B cell (primary cell): ENCODE measurements at regions not wholly inside any gene's neighbourhood (a gene's known extent, or its start where the extent isn't known, plus 50 kb on each side); places are given as distances from the start of the nearest gene placed in this dataset.

Experiments
- ATAC-seq: fragments of 200-7000 bp; cut with Tn5 transposase; one replicate; pipeline ENCODE4 v1.10.0; 2021; ENCODE audit warnings: low read depth, mild to moderate bottlenecking, moderate number of reproducible peaks, moderate library complexity
- CTCF ChIA-PET: fragments of 350-600 bp; sonication (Branson Sonifier 250); formaldehyde crosslinking; loops from one replicate; lab custom pipeline; 2021; ENCODE audit warnings: antibody characterized with exemption, inconsistent platforms; lab: Charles Lee
- POLR2A ChIA-PET: fragments of 350-600 bp; sonication (Branson Sonifier 250); formaldehyde crosslinking; loops from one replicate; lab custom pipeline; 2021; ENCODE audit warnings: antibody characterized with exemption; lab: Charles Lee
- DNase-seq: peaks from one replicate; pipeline ENCODE4 v3.0.0; 2013
- H2AFZ ChIP-seq: 2 replicates; pipeline ENCODE4 v1.6.1; 2012; ENCODE audit warnings: mild to moderate bottlenecking, low read depth, low read length; ENCODE audit not compliant: insufficient read depth, poor library complexity, severe bottlenecking
- H3K27ac ChIP-seq, 2 donors: 1 replicate in 1 of 2; 2 replicates in 1 of 2; pipeline ENCODE4 v1.5.1; 2012 to 2013; ENCODE audit warnings: low read length in 2 of 2, mild to moderate bottlenecking in 2 of 2, moderate library complexity in 1 of 2
- H3K27me3 ChIP-seq, 4 experiments: fragments of 200-600 bp in 1 of 4; sonication (generic) in 1 of 4; replicated peaks in 1 of 4; 1 replicate in 2 of 4; 2 replicates in 2 of 4; pipeline versions ENCODE4 v1.6.1 to v1.7.0; 2013 to 2016; ENCODE audit warnings: low read length in 3 of 4, mild to moderate bottlenecking in 2 of 4, mixed read lengths in 1 of 4, moderate library complexity in 1 of 4; ENCODE audit not compliant: insufficient read depth in 4 of 4, control insufficient read depth in 3 of 4; ENCODE audit errors: control extremely low read depth in 1 of 4
- H3K36me3 ChIP-seq, 2 experiments: replicated peaks in 1 of 2; 1 replicate in 1 of 2; 2 replicates in 1 of 2; pipeline versions ENCODE4 v1.6.1 to v1.7.1; 2013; ENCODE audit warnings: low read length in 1 of 2; ENCODE audit not compliant: insufficient read depth in 2 of 2, control insufficient read depth in 1 of 2; ENCODE audit errors: control extremely low read depth in 1 of 2, extremely low read depth in 1 of 2
- H3K4me1 ChIP-seq, 2 donors: fragments of 200-600 bp in 1 of 2; sonication (generic) in 1 of 2; 1 replicate in 1 of 2; 2 replicates in 1 of 2; pipeline versions ENCODE4 v1.5.1 to v1.6.1; 2013 to 2017; ENCODE audit warnings: low read length in 2 of 2; ENCODE audit not compliant: control insufficient read depth in 2 of 2, insufficient read depth in 2 of 2
- H3K4me2 ChIP-seq: replicated peaks from 2 replicates; pipeline ENCODE3; 2012; ENCODE audit warnings: mild to moderate bottlenecking, low read depth, low read length; ENCODE audit not compliant: poor library complexity, severe bottlenecking
- H3K4me3 ChIP-seq, 5 experiments: fragments of 200-600 bp in 1 of 5; sonication (generic) in 1 of 5; 1 replicate in 3 of 5; 2 replicates in 2 of 5; pipeline versions ENCODE4 v1.5.1 to v1.7.0; 2011 to 2016; ENCODE audit warnings: low read length in 4 of 5, mild to moderate bottlenecking in 4 of 5, low read depth in 2 of 5, control low read depth in 1 of 5, moderate library complexity in 1 of 5; ENCODE audit not compliant: insufficient read depth in 1 of 5; ENCODE audit errors: control extremely low read depth in 1 of 5, extremely low read depth in 1 of 5
- H3K79me2 ChIP-seq: fragments of 200-600 bp; sonication (generic); one replicate; pipeline ENCODE4 v1.6.0; 2016; ENCODE audit warnings: low read length; ENCODE audit not compliant: control insufficient read depth, insufficient read depth
- H3K9ac ChIP-seq: fragments of 200-600 bp; sonication (generic); 2 replicates; pipeline ENCODE4 v1.6.1; 2017; ENCODE audit warnings: mild to moderate bottlenecking, low read length, moderate library complexity
- H3K9me3 ChIP-seq, 3 donors: one replicate each; pipeline versions ENCODE4 v1.6.1 to v1.7.1; 2013; ENCODE audit warnings: low read length in 2 of 3; ENCODE audit not compliant: control insufficient read depth in 2 of 3, insufficient read depth in 1 of 3; ENCODE audit errors: control extremely low read depth in 1 of 3
- H4K20me1 ChIP-seq: 2 replicates; pipeline ENCODE4 v1.6.0; 2012; ENCODE audit warnings: mild to moderate bottlenecking, low read length; ENCODE audit not compliant: insufficient read depth, control insufficient read depth, poor library complexity, severe bottlenecking
- H3K27ac Mint-ChIP-seq: one replicate; pipeline ENCODE4 v1.8.0; 2021; ENCODE audit warnings: mixed read lengths
- H3K27me3 Mint-ChIP-seq: one replicate; pipeline ENCODE4 v1.8.0; 2021; ENCODE audit warnings: mixed read lengths
- H3K4me1 Mint-ChIP-seq: one replicate; pipeline ENCODE4 v1.8.0; 2021; ENCODE audit warnings: mixed read lengths
- H3K4me3 Mint-ChIP-seq: one replicate; pipeline ENCODE4 v1.8.0; 2021; ENCODE audit warnings: mixed read lengths
- H3K9me3 Mint-ChIP-seq: one replicate; pipeline ENCODE4 v1.8.0; 2022; ENCODE audit warnings: mixed read lengths; ENCODE audit not compliant: insufficient read depth
- EZH2 ChIP-seq: IDR thresholded peaks from 2 replicates; pipeline ENCODE4 v1.6.1; 2012; ENCODE audit warnings: borderline replicate concordance, low read depth, mild to moderate bottlenecking, moderate library complexity, low read length; ENCODE audit not compliant: insufficient read depth, poor library complexity, severe bottlenecking
- WGBS: methylation state at CpG from one replicate; pipeline ENCODE4 v1.1.5; 2013; ENCODE audit warnings: missing lambda C conversion rate; ENCODE audit not compliant: insufficient coverage; 5-methylcytosine and 5-hydroxymethylcytosine counted together
- intact Hi-C: fragments of 100-400 bp; cut with micrococcal nuclease; formaldehyde crosslinking; loops from one replicate; pipeline ENCODE4 v1.10.0; 2022
- TF ChIP-seq, protein P1 (sequence below): fragments of 200-600 bp; IDR thresholded peaks from one replicate; pipeline ENCODE4 v1.8.0; 2022; ENCODE audit warnings: antibody characterized with exemption, mild to moderate bottlenecking

DNA sequence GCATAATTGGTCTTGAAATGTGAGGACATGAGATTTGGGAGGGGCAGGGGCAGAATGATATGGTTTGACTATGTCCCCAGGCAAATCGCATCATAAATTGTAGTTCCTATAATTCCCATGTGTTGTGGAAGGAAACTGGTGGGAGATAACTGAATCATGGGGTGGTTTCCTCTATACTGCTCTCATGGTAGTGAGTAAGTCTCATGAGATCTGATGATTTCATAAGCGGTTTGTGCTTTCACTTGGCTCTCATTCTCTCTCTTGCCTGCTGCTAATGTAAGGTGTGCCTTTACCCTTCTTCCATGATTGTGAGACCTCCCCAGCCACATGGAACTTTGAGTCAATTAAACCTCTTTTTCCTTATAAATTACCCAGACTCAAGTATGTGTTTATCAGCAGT lies 2595.9 kb downstream of the PCDH7 start:
- DNase-seq (no peak), ATAC-seq (no peak)
- Histone ChIP-seq H3K4me2 (no peak overlapping the region), H2AFZ (no peak overlapping the region), H3K9me3 (peaks cover 0 to 16% (median 0%) of the 10 kb centered on the region in 3 donors), H3K27me3 (no peaks in the 10 kb centered on the region), H4K20me1 (no peaks in the 10 kb centered on the region), H3K36me3 (no peaks in the 10 kb centered on the region), H3K4me1 (no peaks in the 10 kb centered on the region), H3K27ac (no peak overlapping the region), H3K9ac (no peak overlapping the region), H3K79me2 (no peaks in the 10 kb centered on the region), H3K4me3 (no peak overlapping the region)
- H3K27ac Mint-ChIP-seq = no peak overlapping the region
- ChIA-PET CTCF (no interaction called here), POLR2A (no interaction called here)
- no peak for TF ChIP-seq EZH2
- TF ChIP-seq, protein P1, sequence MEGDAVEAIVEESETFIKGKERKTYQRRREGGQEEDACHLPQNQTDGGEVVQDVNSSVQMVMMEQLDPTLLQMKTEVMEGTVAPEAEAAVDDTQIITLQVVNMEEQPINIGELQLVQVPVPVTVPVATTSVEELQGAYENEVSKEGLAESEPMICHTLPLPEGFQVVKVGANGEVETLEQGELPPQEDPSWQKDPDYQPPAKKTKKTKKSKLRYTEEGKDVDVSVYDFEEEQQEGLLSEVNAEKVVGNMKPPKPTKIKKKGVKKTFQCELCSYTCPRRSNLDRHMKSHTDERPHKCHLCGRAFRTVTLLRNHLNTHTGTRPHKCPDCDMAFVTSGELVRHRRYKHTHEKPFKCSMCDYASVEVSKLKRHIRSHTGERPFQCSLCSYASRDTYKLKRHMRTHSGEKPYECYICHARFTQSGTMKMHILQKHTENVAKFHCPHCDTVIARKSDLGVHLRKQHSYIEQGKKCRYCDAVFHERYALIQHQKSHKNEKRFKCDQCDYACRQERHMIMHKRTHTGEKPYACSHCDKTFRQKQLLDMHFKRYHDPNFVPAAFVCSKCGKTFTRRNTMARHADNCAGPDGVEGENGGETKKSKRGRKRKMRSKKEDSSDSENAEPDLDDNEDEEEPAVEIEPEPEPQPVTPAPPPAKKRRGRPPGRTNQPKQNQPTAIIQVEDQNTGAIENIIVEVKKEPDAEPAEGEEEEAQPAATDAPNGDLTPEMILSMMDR = no peak
- no peaks in the 10 kb centered on the region for H3K27me3 Mint-ChIP-seq
- H3K4me1 Mint-ChIP-seq = no peaks in the 10 kb centered on the region
- intact Hi-C loops = no loop called here
- WGBS = 60% methylated on average over 1 of the region's 2 CpGs
- no peak overlapping the region for H3K4me3 Mint-ChIP-seq
- H3K9me3 Mint-ChIP-seq = peaks cover 8% of the 10 kb centered on the region

DNA sequence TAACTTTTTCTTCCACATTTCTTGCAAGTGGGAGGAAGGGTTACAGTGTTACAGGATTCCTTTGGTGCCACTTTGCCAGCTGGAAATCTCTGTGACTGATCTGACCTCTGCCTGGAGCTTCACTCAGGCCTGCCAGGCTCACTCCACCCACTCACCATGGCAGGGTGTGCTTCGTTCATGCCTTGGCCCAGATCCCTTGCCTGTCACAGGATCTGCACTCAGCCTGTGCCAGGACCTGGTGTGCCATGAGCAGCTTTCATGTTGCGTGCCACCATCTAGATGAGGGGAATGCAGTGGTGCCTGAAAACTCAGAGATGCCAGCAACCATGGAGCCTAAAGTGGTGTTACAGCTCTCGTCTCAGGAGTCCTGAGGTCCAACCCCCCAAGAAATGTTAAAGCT lies 2596.4 kb downstream of the PCDH7 start:
- Histone ChIP-seq H3K9ac (no peak overlapping the region), H3K27me3 (no peaks in the 10 kb centered on the region), H3K27ac (no peak overlapping the region), H3K36me3 (no peaks in the 10 kb centered on the region), H3K4me1 (no peaks in the 10 kb centered on the region), H4K20me1 (no peaks in the 10 kb centered on the region), H3K4me2 (no peak overlapping the region), H3K9me3 (peaks cover 0 to 16% (median 0%) of the 10 kb centered on the region in 3 donors), H3K4me3 (no peak overlapping the region), H3K79me2 (no peaks in the 10 kb centered on the region), H2AFZ (no peak overlapping the region)
- 88% methylated on average over 3 of the region's 3 CpGs for WGBS
- POLR2A ChIA-PET = no interaction called here
- no peak for DNase-seq
- intact Hi-C loops = no loop called here
- CTCF ChIA-PET = no interaction called here
- ATAC-seq = no peak
- no peak overlapping the region for H3K27ac Mint-ChIP-seq
- H3K4me1 Mint-ChIP-seq = no peaks in the 10 kb centered on the region
- no peaks in the 10 kb centered on the region for H3K27me3 Mint-ChIP-seq
- peaks cover 5% of the 10 kb centered on the region for H3K9me3 Mint-ChIP-seq
- H3K4me3 Mint-ChIP-seq = no peak overlapping the region
- TF ChIP-seq EZH2 = no peak
- TF ChIP-seq, protein P1 = no peak
